HG03135 (cell line): ENCODE measurements at regions not wholly inside any gene's neighbourhood (a gene's known extent, or its start where the extent isn't known, plus 50 kb on each side); places are given as distances from the start of the nearest gene placed in this dataset.

Experiments
- ATAC-seq: cut with Tn5 transposase; IDR thresholded peaks from one replicate; pipeline ENCODE4 v1.9.1; 2021; ENCODE audit warnings: mild to moderate bottlenecking, moderate library complexity; ENCODE audit not compliant: unreplicated experiment

GRCh38 chr14:29030970-29031369 is 264.4 kb downstream of the FOXG1 start:
- ATAC-seq = no peak

- no peak for ATAC-seq
Measured at GRCh38 chr14:29035134-29035533, 268.5 kb downstream of the FOXG1 start.

GRCh38 chr14:29037411-29037810 is 270.8 kb downstream of the FOXG1 start:
- ATAC-seq = no peak

GRCh38 chr14:29039171-29039570 is 272.6 kb downstream of the FOXG1 start:
- ATAC-seq = no peak

- no peak for ATAC-seq
Measured at GRCh38 chr14:29042551-29042950, 276.0 kb downstream of the FOXG1 start.

- ATAC-seq = no peak
Measured at GRCh38 chr14:29043737-29044136, 277.1 kb downstream of the FOXG1 start.

- ATAC-seq = no peak
Measured at GRCh38 chr14:29045237-29045636, 278.6 kb downstream of the FOXG1 start.

GRCh38 chr14:29054119-29054518 is 287.5 kb downstream of the FOXG1 start:
- no peak for ATAC-seq

- no peak for ATAC-seq
Measured at GRCh38 chr14:29056041-29056566, 289.5 kb downstream of the FOXG1 start.

GRCh38 chr14:29061702-29062101 is 295.1 kb downstream of the FOXG1 start:
- ATAC-seq = no peak

- ATAC-seq = no peak
Measured at GRCh38 chr14:29062466-29062865, 295.9 kb downstream of the FOXG1 start.

- no peak for ATAC-seq
Measured at GRCh38 chr14:29062976-29063375, 296.4 kb downstream of the FOXG1 start.

GRCh38 chr14:29064305-29064900 is 297.8 kb downstream of the FOXG1 start:
- no peak for ATAC-seq

- ATAC-seq = no peak
Measured at GRCh38 chr14:29069228-29069627, 302.6 kb downstream of the FOXG1 start.

- no peak for ATAC-seq
Measured at GRCh38 chr14:29075761-29076160, 309.2 kb downstream of the FOXG1 start.

GRCh38 chr14:29077916-29078315 is 311.3 kb downstream of the FOXG1 start:
- no peak for ATAC-seq

GRCh38 chr14:29078810-29079522 is 312.4 kb downstream of the FOXG1 start:
- no peak for ATAC-seq

- ATAC-seq = no peak
Measured at GRCh38 chr14:29085546-29085945, 319.0 kb downstream of the FOXG1 start.

GRCh38 chr14:29089849-29090248 is 323.3 kb downstream of the FOXG1 start:
- no peak for ATAC-seq

- no peak for ATAC-seq
Measured at GRCh38 chr14:29092121-29092520, 325.5 kb downstream of the FOXG1 start.

- no peak for ATAC-seq
Measured at GRCh38 chr14:29097476-29097875, 330.9 kb downstream of the FOXG1 start.

GRCh38 chr14:29098656-29099055 is 332.1 kb downstream of the FOXG1 start:
- no peak for ATAC-seq
